HepG2 (cell line): ENCODE measurements at regions not wholly inside any gene's neighbourhood (a gene's known extent, or its start where the extent isn't known, plus 50 kb on each side); places are given as distances from the start of the nearest gene placed in this dataset.

Experiments used
- ATAC-seq: fragments of 200-7000 bp; cut with Tn5 transposase; 3 replicates; pipeline ENCODE4 v1.9.1; 2020; ENCODE audit warnings: mild to moderate bottlenecking, moderate library complexity
- BruUV-seq: library from RNA; stranded (reverse); fragments of 400-500 nt; replicated peaks from 2 replicates; lab custom pipeline; 2021; lab: Mats Ljungman, UMichigan
- CTCF ChIA-PET: fragments of 300-600 bp; formaldehyde crosslinking; extraction: SDS; loops from one replicate; lab custom pipeline; 2021; ENCODE audit warnings: low total read pairs, inconsistent platforms, low intra/inter-chr PET ratio; lab: Yijun Ruan, JAX
- POLR2A ChIA-PET: fragments of 350-600 bp; sonication (Branson Sonifier 250); formaldehyde crosslinking; loops from one replicate; lab custom pipeline; 2020; ENCODE audit warnings: antibody characterized with exemption, inconsistent platforms; lab: Yijun Ruan, JAX
- DNase-seq: peaks from one replicate; pipeline ENCODE4 v3.0.0-alpha.2; 2015; ENCODE audit warnings: low spot score
- FAIRE-seq: peaks from 3 replicates; lab custom pipeline; 2011; peaks lifted over from hg19 to GRCh38; lab: Jason Lieb, UNC
- H2AFZ ChIP-seq: one replicate; pipeline ENCODE4 v1.6.1; 2011; ENCODE audit warnings: low read length, inconsistent platforms
- H3K27ac ChIP-seq: fragments of 300-600 bp; 3 replicates; pipeline ENCODE4 v1.8.0; 2011; ENCODE audit warnings: mixed run types, mild to moderate bottlenecking, mixed read lengths, low read length, inconsistent platforms; ENCODE audit not compliant: insufficient read depth; ENCODE audit errors: extremely low read length
- H3K27me3 ChIP-seq, 2 experiments: fragments of 200-600 bp in 1 of 2; 2 replicates in 1 of 2; 3 replicates in 1 of 2; pipeline versions ENCODE4 v1.6.0 to v1.8.0; 2011; ENCODE audit warnings: low read length in 2 of 2, mild to moderate bottlenecking in 2 of 2, moderate library complexity in 2 of 2, inconsistent platforms in 1 of 2; ENCODE audit not compliant: insufficient read depth in 2 of 2, control insufficient read depth in 1 of 2
- H3K36me3 ChIP-seq, 2 experiments: fragments of 200-600 bp in 1 of 2; replicated peaks in 1 of 2; 2 replicates in 1 of 2; 3 replicates in 1 of 2; pipeline versions ENCODE4 v1.5.1 to v1.8.0; 2011; ENCODE audit warnings: low read length in 2 of 2, inconsistent platforms in 1 of 2; ENCODE audit not compliant: insufficient read depth in 2 of 2, control insufficient read depth in 1 of 2
- H3K4me1 ChIP-seq: 2 replicates; pipeline ENCODE4 v1.5.1; 2012; ENCODE audit warnings: low read length, inconsistent platforms; ENCODE audit not compliant: insufficient read depth
- H3K4me2 ChIP-seq: 2 replicates; pipeline ENCODE4 v1.6.0; 2011; ENCODE audit warnings: low read depth, low read length, inconsistent platforms
- H3K4me3 ChIP-seq, 3 experiments: fragments of 200-600 bp in 1 of 3; sonication (generic), shearing (Covaris generic) in 1 of 3; replicated peaks in 1 of 3; 2 replicates each; pipeline ENCODE4 v1.5.1; 2011 to 2016; ENCODE audit warnings: low read length in 3 of 3, inconsistent platforms in 2 of 3, low read depth in 2 of 3, mild to moderate bottlenecking in 2 of 3, control low read depth in 1 of 3, mixed read lengths in 1 of 3; ENCODE audit not compliant: insufficient read depth in 1 of 3
- H3K79me2 ChIP-seq: one replicate; pipeline ENCODE4 v1.6.1; 2011; ENCODE audit warnings: low read length, inconsistent platforms; ENCODE audit not compliant: insufficient read depth
- H3K9ac ChIP-seq: 2 replicates; pipeline ENCODE4 v1.6.0; 2011; ENCODE audit warnings: mild to moderate bottlenecking, low read depth, low read length, inconsistent platforms; ENCODE audit not compliant: insufficient read depth
- H3K9me3 ChIP-seq: 2 replicates; pipeline ENCODE4 v1.5.1; 2012; ENCODE audit warnings: mild to moderate bottlenecking, low read length
- H4K20me1 ChIP-seq: 2 replicates; pipeline ENCODE4 v1.6.0; 2011; ENCODE audit warnings: inconsistent platforms, mild to moderate bottlenecking, low read length, moderate library complexity; ENCODE audit not compliant: insufficient read depth
- DNMT1 ChIP-seq: sonication (generic); formaldehyde crosslinking; IDR thresholded peaks from 2 replicates; pipeline ENCODE4 v1.5.1; 2020; ENCODE audit warnings: mild to moderate bottlenecking, missing genetic modification reagents
- HOXA9 ChIP-seq: sonication (generic); formaldehyde crosslinking; IDR thresholded peaks from 2 replicates; pipeline ENCODE4 v1.8.1; 2022; ENCODE audit warnings: missing genetic modification reagents, mild to moderate bottlenecking, moderate library complexity, borderline replicate concordance
- MBD4 ChIP-seq: IDR thresholded peaks from 2 replicates; pipeline ENCODE4 v1.6.1; 2012; ENCODE audit warnings: low read length, inconsistent platforms, borderline replicate concordance
- NFKBIZ ChIP-seq: IDR thresholded peaks from 2 replicates; pipeline ENCODE4 v1.6.1; 2018; ENCODE audit warnings: missing genetic modification reagents, missing compliant biosample characterization
- PCBP2 ChIP-seq: fragments of 200-400 bp; formaldehyde crosslinking; optimal IDR thresholded peaks from 2 replicates; pipeline ENCODE3; 2018; ENCODE audit warnings: low read length, low read depth; ENCODE audit not compliant: poor library complexity, severe bottlenecking
- RBM39 ChIP-seq: fragments of 200-400 bp; formaldehyde crosslinking; IDR thresholded peaks from one replicate; pipeline ENCODE4 v1.6.1; 2018; ENCODE audit warnings: antibody characterized with exemption, mild to moderate bottlenecking, low read depth, low read length; ENCODE audit not compliant: poor library complexity, severe bottlenecking
- SAP130 ChIP-seq: IDR thresholded peaks from 2 replicates; pipeline ENCODE4 v1.6.1; 2016; ENCODE audit warnings: low read depth
- SNAI1 ChIP-seq: sonication (generic); formaldehyde crosslinking; IDR thresholded peaks from 2 replicates; pipeline ENCODE4 v1.5.0; 2020; ENCODE audit warnings: mild to moderate bottlenecking, missing genetic modification reagents, borderline replicate concordance
- ZBTB8A ChIP-seq: sonication (generic); formaldehyde crosslinking; IDR thresholded peaks from 2 replicates; pipeline ENCODE4 v1.4.0; 2020; ENCODE audit warnings: mild to moderate bottlenecking, low read depth, missing genetic modification reagents, borderline replicate concordance
- ZFP41 ChIP-seq: sonication (generic); formaldehyde crosslinking; IDR thresholded peaks from 2 replicates; pipeline ENCODE4 v1.4.0; 2020; ENCODE audit warnings: mild to moderate bottlenecking, missing genetic modification reagents, borderline replicate concordance
- ZNF569 ChIP-seq: sonication (generic); formaldehyde crosslinking; IDR thresholded peaks from 2 replicates; pipeline ENCODE4 v1.5.0; 2020; ENCODE audit warnings: mild to moderate bottlenecking, missing genetic modification reagents, moderate library complexity, borderline replicate concordance
- ZNF616 ChIP-seq: sonication (generic); formaldehyde crosslinking; IDR thresholded peaks from 2 replicates; pipeline ENCODE4 v1.5.0; 2020; ENCODE audit warnings: low read depth, mild to moderate bottlenecking, missing genetic modification reagents
- ZNF619 ChIP-seq: sonication (generic); formaldehyde crosslinking; IDR thresholded peaks from 2 replicates; pipeline ENCODE4 v1.4.0; 2020; ENCODE audit warnings: mild to moderate bottlenecking, missing genetic modification reagents
- ZNF7 ChIP-seq: IDR thresholded peaks from 2 replicates; pipeline ENCODE4 v1.6.1; 2016; ENCODE audit warnings: missing biosample characterization, missing genetic modification reagents
- ZSCAN30 ChIP-seq: sonication (generic); formaldehyde crosslinking; IDR thresholded peaks from 2 replicates; pipeline ENCODE4 v1.5.0; 2020; ENCODE audit warnings: mild to moderate bottlenecking, missing genetic modification reagents
- WGBS: methylation state at CpG from one replicate; pipeline ENCODE4 v1.1.6; 2017; ENCODE audit warnings: low lambda C conversion rate; 5-methylcytosine and 5-hydroxymethylcytosine counted together
- in situ Hi-C: cut with HindIII; loops from 2 replicates; pipeline ENCODE4 v1.10.0; 2017; ENCODE audit warnings: low pct_unique_long_range_greater_than_20kb; ENCODE audit not compliant: extremely low pct_ligation_motif_present
- intact Hi-C: fragments of 100-400 bp; cut with micrococcal nuclease; formaldehyde crosslinking; loops from one replicate; pipeline ENCODE4 v1.10.0; 2022; ENCODE audit not compliant: unreplicated experiment
- TF ChIP-seq, protein P1 (sequence below): sonication (generic); formaldehyde crosslinking; IDR thresholded peaks from 2 replicates; pipeline ENCODE4 v1.8.1; 2022; ENCODE audit warnings: low read depth, mild to moderate bottlenecking, missing genetic modification reagents
- TF ChIP-seq, protein P2 (sequence below), 2 experiments: sonication (generic) in 1 of 2; formaldehyde crosslinking in 1 of 2; IDR thresholded peaks; 2 replicates each; pipeline versions ENCODE4 v1.4.0 to v1.6.1; 2016 to 2020; ENCODE audit warnings: borderline replicate concordance in 1 of 2, low read depth in 1 of 2, mild to moderate bottlenecking in 1 of 2, missing genetic modification reagents in 1 of 2

DNA sequence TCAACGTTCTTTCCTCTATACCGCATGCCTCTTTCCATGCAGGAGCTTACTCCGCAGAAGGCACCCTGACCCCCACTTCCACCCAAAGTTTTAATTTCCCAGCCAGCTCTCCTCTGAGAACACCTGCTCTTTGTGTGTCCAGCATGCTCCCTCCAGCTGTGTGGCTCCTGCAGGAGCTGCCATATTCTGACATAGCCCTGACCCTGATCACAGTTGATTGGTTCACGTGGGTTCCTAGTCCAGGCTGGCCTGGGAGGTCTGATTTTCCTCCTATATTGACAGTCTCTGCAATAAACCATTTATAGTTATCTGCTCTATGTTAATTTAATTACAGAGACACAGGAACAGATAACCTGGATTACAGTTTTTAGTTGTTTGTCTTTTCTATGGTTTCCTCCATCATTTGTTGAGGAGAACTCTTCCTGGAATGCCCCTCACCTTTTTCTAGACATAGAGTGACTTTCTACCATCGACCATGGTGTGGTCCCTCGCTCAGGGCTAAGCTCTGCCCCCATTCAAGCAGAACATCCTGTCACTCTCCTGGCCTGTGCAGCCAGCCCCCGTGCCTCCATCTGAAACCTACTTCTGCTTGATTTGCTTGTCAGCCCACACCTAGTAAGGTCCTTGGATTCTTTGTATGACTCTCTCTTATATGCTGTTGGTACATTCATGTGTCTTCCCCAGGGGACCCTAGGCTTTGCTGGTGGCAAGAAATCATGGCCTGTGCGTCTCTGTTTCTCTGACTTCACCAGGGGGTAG is 231.5 kb downstream of the LPIN1 start:
- in situ Hi-C loops = no loop called here
- Histone ChIP-seq H2AFZ (no peak overlapping the region), H3K79me2 (no peaks in the 10 kb centered on the region), H3K4me1 (no peaks in the 10 kb centered on the region), H3K36me3 (no peaks in the 10 kb centered on the region), H3K9me3 (peaks cover 13% of the 10 kb centered on the region; the same call in 1 of the 2 replicates), H3K27me3 (peaks cover 0 to 11% of the 10 kb centered on the region in 2 experiments; a peak in 1 of 5 replicates), H3K4me2 (no peak overlapping the region), H4K20me1 (no peaks in the 10 kb centered on the region), H3K4me3 (no peak overlapping the region), H3K9ac (no peak overlapping the region), H3K27ac (no peak overlapping the region)
- intact Hi-C loops = no loop called here
- DNase-seq = no peak
- ATAC-seq = no peak
- POLR2A ChIA-PET = no interaction called here
- no TSS peak for BruUV-seq
- 31% methylated on average over 8 of the region's 8 CpGs for WGBS
- FAIRE-seq = no peak
- CTCF ChIA-PET = no interaction called here
- TF ChIP-seq PCBP2 = no peak
- no peak for TF ChIP-seq ZNF619 (CRISPR knock-in tag)
- TF ChIP-seq, protein P1, sequence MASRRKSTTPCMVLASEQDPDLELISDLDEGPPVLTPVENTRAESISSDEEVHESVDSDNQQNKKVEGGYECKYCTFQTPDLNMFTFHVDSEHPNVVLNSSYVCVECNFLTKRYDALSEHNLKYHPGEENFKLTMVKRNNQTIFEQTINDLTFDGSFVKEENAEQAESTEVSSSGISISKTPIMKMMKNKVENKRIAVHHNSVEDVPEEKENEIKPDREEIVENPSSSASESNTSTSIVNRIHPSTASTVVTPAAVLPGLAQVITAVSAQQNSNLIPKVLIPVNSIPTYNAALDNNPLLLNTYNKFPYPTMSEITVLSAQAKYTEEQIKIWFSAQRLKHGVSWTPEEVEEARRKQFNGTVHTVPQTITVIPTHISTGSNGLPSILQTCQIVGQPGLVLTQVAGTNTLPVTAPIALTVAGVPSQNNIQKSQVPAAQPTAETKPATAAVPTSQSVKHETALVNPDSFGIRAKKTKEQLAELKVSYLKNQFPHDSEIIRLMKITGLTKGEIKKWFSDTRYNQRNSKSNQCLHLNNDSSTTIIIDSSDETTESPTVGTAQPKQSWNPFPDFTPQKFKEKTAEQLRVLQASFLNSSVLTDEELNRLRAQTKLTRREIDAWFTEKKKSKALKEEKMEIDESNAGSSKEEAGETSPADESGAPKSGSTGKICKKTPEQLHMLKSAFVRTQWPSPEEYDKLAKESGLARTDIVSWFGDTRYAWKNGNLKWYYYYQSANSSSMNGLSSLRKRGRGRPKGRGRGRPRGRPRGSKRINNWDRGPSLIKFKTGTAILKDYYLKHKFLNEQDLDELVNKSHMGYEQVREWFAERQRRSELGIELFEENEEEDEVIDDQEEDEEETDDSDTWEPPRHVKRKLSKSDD = no peak
- no peak for TF ChIP-seq MBD4
- TF ChIP-seq ZNF616 (CRISPR knock-in tag) = no peak
- TF ChIP-seq SNAI1 = no peak
- TF ChIP-seq SAP130 (CRISPR knock-in tag) = no peak
- TF ChIP-seq HOXA9 = no peak
- no peak for TF ChIP-seq NFKBIZ (CRISPR knock-in tag)
- TF ChIP-seq DNMT1 (CRISPR knock-in tag) = no peak
- no peak for TF ChIP-seq ZBTB8A (CRISPR knock-in tag)
- no peak for TF ChIP-seq ZNF569 (CRISPR knock-in tag)
- TF ChIP-seq, protein P2, sequence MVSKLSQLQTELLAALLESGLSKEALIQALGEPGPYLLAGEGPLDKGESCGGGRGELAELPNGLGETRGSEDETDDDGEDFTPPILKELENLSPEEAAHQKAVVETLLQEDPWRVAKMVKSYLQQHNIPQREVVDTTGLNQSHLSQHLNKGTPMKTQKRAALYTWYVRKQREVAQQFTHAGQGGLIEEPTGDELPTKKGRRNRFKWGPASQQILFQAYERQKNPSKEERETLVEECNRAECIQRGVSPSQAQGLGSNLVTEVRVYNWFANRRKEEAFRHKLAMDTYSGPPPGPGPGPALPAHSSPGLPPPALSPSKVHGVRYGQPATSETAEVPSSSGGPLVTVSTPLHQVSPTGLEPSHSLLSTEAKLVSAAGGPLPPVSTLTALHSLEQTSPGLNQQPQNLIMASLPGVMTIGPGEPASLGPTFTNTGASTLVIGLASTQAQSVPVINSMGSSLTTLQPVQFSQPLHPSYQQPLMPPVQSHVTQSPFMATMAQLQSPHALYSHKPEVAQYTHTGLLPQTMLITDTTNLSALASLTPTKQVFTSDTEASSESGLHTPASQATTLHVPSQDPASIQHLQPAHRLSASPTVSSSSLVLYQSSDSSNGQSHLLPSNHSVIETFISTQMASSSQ (IDR thresholded peaks at IDR 0.05; ENCODE audit: low read depth) = no peak
- TF ChIP-seq, protein P2 (CRISPR knock-in tag; IDR thresholded peaks at IDR 0.05; ENCODE audit: borderline replicate concordance) = no peak
- no peak for TF ChIP-seq RBM39
- no peak for TF ChIP-seq ZNF7 (CRISPR knock-in tag)
- TF ChIP-seq ZFP41 (CRISPR knock-in tag) = no peak
- no peak for TF ChIP-seq ZSCAN30 (CRISPR knock-in tag)
